K562 (cell line): ENCODE measurements at regions not wholly inside any gene's neighbourhood (a gene's known extent, or its start where the extent isn't known, plus 50 kb on each side); places are given as distances from the start of the nearest gene placed in this dataset.
"Not testable (repeated sequence)": the region's sequence is repeated elsewhere in the genome, so short reads cannot be mapped to it uniquely, and the experiment has no call there.

Experiments used
- ATAC-seq: fragments of 200-7000 bp; cut with Tn5 transposase; 3 replicates; pipeline ENCODE4 v1.9.1; 2020; ENCODE audit warnings: moderate library complexity
- BruUV-seq: library from RNA; stranded (reverse); fragments of 400-500 nt; replicated peaks from 2 replicates; lab custom pipeline; 2021; lab: Mats Ljungman, UMichigan
- CTCF ChIA-PET: fragments of 300-600 bp; formaldehyde crosslinking; extraction: SDS; loops from one replicate; lab custom pipeline; 2021; ENCODE audit warnings: low intra/inter-chr PET ratio; lab: Yijun Ruan, JAX
- POLR2A ChIA-PET: fragments of 300-600, 350-650 bp; sonication (Branson Sonifier 250); formaldehyde crosslinking; extraction: SDS; loops from one replicate; lab custom pipeline; 2021; ENCODE audit warnings: antibody characterized with exemption, inconsistent platforms; lab: Yijun Ruan, JAX
- DNase-seq, 4 experiments: peaks; one replicate each; pipeline versions ENCODE4 v3.0.0 to v3.0.0-alpha.2; 2011 to 2018; ENCODE audit warnings: low spot score in 3 of 4, mixed read lengths in 3 of 4; ENCODE audit errors: extremely low read depth in 1 of 4
- FAIRE-seq: peaks from 2 replicates; lab custom pipeline; 2011; peaks lifted over from hg19 to GRCh38; lab: Jason Lieb, UNC
- H2AFZ ChIP-seq: 2 replicates; pipeline ENCODE4 v1.6.0; 2011; ENCODE audit warnings: low read depth, low read length, control low read depth, inconsistent platforms
- H3K27ac ChIP-seq: fragments of 200-600 bp; 3 replicates; pipeline ENCODE4 v1.8.0; 2011; ENCODE audit warnings: low read depth, mild to moderate bottlenecking, control low read depth, inconsistent platforms, low read length, moderate library complexity, mixed read lengths; ENCODE audit errors: extremely low read depth
- H3K27me3 ChIP-seq, 2 experiments: fragments of 300-600 bp in 1 of 2; 2 replicates in 1 of 2; 3 replicates in 1 of 2; pipeline versions ENCODE4 v1.6.0 to v1.8.0; 2011; ENCODE audit warnings: inconsistent platforms in 2 of 2, low read length in 2 of 2, mild to moderate bottlenecking in 1 of 2, mixed read lengths in 1 of 2, moderate library complexity in 1 of 2; ENCODE audit not compliant: control insufficient read depth in 2 of 2, insufficient read depth in 2 of 2
- H3K36me3 ChIP-seq: fragments of 300-600 bp; 3 replicates; pipeline ENCODE4 v1.8.0; 2011; ENCODE audit warnings: mild to moderate bottlenecking, low read length, inconsistent platforms; ENCODE audit not compliant: control insufficient read depth, insufficient read depth
- H3K4me1 ChIP-seq, 2 experiments: fragments of 200-600 bp in 1 of 2; replicated peaks in 1 of 2; 2 replicates in 1 of 2; 3 replicates in 1 of 2; pipeline versions ENCODE4 v1.5.1 to v1.8.0; 2011; ENCODE audit warnings: inconsistent platforms in 2 of 2, low read length in 2 of 2, mild to moderate bottlenecking in 1 of 2, mixed read lengths in 1 of 2, moderate library complexity in 1 of 2; ENCODE audit not compliant: control insufficient read depth in 2 of 2, insufficient read depth in 2 of 2
- H3K4me2 ChIP-seq: 2 replicates; pipeline ENCODE4 v1.6.1; 2011; ENCODE audit warnings: low read length, control low read depth, inconsistent platforms, mixed read lengths; ENCODE audit not compliant: insufficient read depth
- H3K4me3 ChIP-seq: fragments of 200-600 bp; sonication (generic), shearing (Covaris generic); 2 replicates; pipeline ENCODE4 v1.5.1; 2016; ENCODE audit warnings: control low read depth, inconsistent platforms
- H3K79me2 ChIP-seq: fragments of 200-600 bp; 3 replicates; pipeline ENCODE4 v1.8.0; 2011; ENCODE audit warnings: low read length, inconsistent platforms; ENCODE audit not compliant: control insufficient read depth, insufficient read depth
- H3K9ac ChIP-seq, 2 experiments: 2 replicates each; pipeline versions ENCODE4 v1.6.0 to v1.6.1; 2011; ENCODE audit warnings: low read depth in 2 of 2, low read length in 2 of 2, control low read depth in 1 of 2, inconsistent platforms in 1 of 2, mild to moderate bottlenecking in 1 of 2, mixed read lengths in 1 of 2; ENCODE audit not compliant: insufficient read depth in 1 of 2
- H3K9me1 ChIP-seq: one replicate; pipeline ENCODE4 v1.6.0; 2011; ENCODE audit warnings: inconsistent platforms, mild to moderate bottlenecking, low read length, moderate library complexity; ENCODE audit not compliant: control insufficient read depth, insufficient read depth
- H3K9me3 ChIP-seq: replicated peaks from 2 replicates; pipeline ENCODE4 v1.5.1; 2011; ENCODE audit warnings: low read depth, low read length, inconsistent platforms; ENCODE audit not compliant: control insufficient read depth, insufficient read depth
- H4K20me1 ChIP-seq: replicated peaks from 2 replicates; pipeline ENCODE4 v1.6.1; 2011; ENCODE audit warnings: low read length, inconsistent platforms, mixed read lengths; ENCODE audit not compliant: control insufficient read depth, insufficient read depth
- CXXC5 ChIP-seq: fragments of 250-450 bp; sonication (Bioruptor Pico); IDR thresholded peaks from 2 replicates; pipeline ENCODE4 v1.8.0; 2022; ENCODE audit warnings: inconsistent platforms, mild to moderate bottlenecking, moderate library complexity
- GTF2F1 ChIP-seq: IDR thresholded peaks from 2 replicates; pipeline ENCODE4 v1.6.1; 2011; ENCODE audit warnings: low read depth, low read length, improper control_type of control experiment
- NONO ChIP-seq, 2 experiments: fragments of 200-400 bp in 1 of 2; fragments of 450-650 bp in 1 of 2; formaldehyde crosslinking in 1 of 2; IDR thresholded peaks; 2 replicates each; pipeline ENCODE4 v1.6.1; 2017; ENCODE audit warnings: low read depth in 2 of 2, mild to moderate bottlenecking in 2 of 2, moderate library complexity in 2 of 2, low read length in 1 of 2
- NRF1 ChIP-seq, 2 experiments: fragments of 450-650 bp; IDR thresholded peaks in 1 of 2; conservative IDR thresholded peaks in 1 of 2; 2 replicates each; pipeline ENCODE4 v1.6.1; 2014; ENCODE audit warnings: mild to moderate bottlenecking in 2 of 2
- SP2 ChIP-seq: IDR thresholded peaks from 2 replicates; pipeline ENCODE4 v1.6.1; 2011; ENCODE audit warnings: mild to moderate bottlenecking, low read depth, low read length, moderate library complexity; ENCODE audit not compliant: poor library complexity, severe bottlenecking; ENCODE audit errors: extremely low read depth
- TFAP4 ChIP-seq: sonication (generic); formaldehyde crosslinking; IDR thresholded peaks from 2 replicates; pipeline ENCODE4 v1.8.0; 2022; ENCODE audit warnings: missing genetic modification reagents, mild to moderate bottlenecking, moderate library complexity, borderline replicate concordance
- WHSC1 ChIP-seq: IDR thresholded peaks from one replicate; pipeline ENCODE4 v1.6.1; 2012; ENCODE audit warnings: low read length, control low read depth, inconsistent platforms
- ZBTB49 ChIP-seq: sonication (generic); formaldehyde crosslinking; IDR thresholded peaks from 2 replicates; pipeline ENCODE4 v1.8.0; 2022; ENCODE audit warnings: missing genetic modification reagents, mild to moderate bottlenecking, borderline replicate concordance
- ZC3H11A ChIP-seq: IDR thresholded peaks from 2 replicates; pipeline ENCODE4 v1.6.1; 2012; ENCODE audit warnings: low read depth, low read length, improper control_type of control experiment
- ZNF589 ChIP-seq: fragments of 200-800 bp; sonication (Bioruptor generic); IDR thresholded peaks from 2 replicates; pipeline ENCODE4 v1.6.1; 2016; ENCODE audit warnings: low read depth, missing genetic modification characterization, missing compliant biosample characterization
- ZNF830 ChIP-seq: fragments of 250-450 bp; sonication (Bioruptor Pico); IDR thresholded peaks from 2 replicates; pipeline ENCODE4 v1.5.0; 2021; ENCODE audit warnings: mild to moderate bottlenecking
- WGBS: fragments of 100-300 bp; shearing (Covaris generic); methylation state at CpG from one replicate; pipeline ENCODE4 v1.1.6; 2016; ENCODE audit warnings: low coverage, mixed read lengths; ENCODE audit not compliant: insufficient coverage; ENCODE audit errors: missing lambda C conversion rate; 5-methylcytosine and 5-hydroxymethylcytosine counted together
- in situ Hi-C: fragments of 300-500 bp; cut with MboI; formaldehyde crosslinking; loops from 4 replicates; pipeline ENCODE4 v1.15.0; 2018; ENCODE audit warnings: inconsistent platforms, mixed read lengths
- intact Hi-C: fragments of 100-400 bp; cut with micrococcal nuclease; formaldehyde crosslinking; loops from 2 replicates; pipeline ENCODE4 v1.14.2; 2022

GRCh38 chr10:56155091-56155513 lies 206.0 kb downstream of the ZWINT start:
- TF ChIP-seq TFAP4 (CRISPR knock-in tag) (peak; percentile 72; the same call in 1 of the 2 replicates), CXXC5 (0 out of 2 replicates have a peak, but pooled peaks have one; percentile 13), NRF1 (conservative IDR thresholded peaks at IDR 0.05 in 1 of 2, IDR thresholded peaks at IDR 0.05 in 1 of 2) (peak; percentile 53 to 61; a peak in 3 of 4 replicates)
- TF ChIP-seq, all 486 proteins: peak for 3; not testable (repeated sequence) for 483
- intact Hi-C loops, BruUV-seq, H3K27me3 ChIP-seq, H3K4me2 ChIP-seq, FAIRE-seq, H3K27ac ChIP-seq, H4K20me1 ChIP-seq, H3K4me1 ChIP-seq, H3K36me3 ChIP-seq, H2AFZ ChIP-seq, H3K9me1 ChIP-seq, H3K9me3 ChIP-seq, CTCF ChIA-PET, H3K9ac ChIP-seq, H3K79me2 ChIP-seq, in situ Hi-C loops, ATAC-seq: not testable (repeated sequence)
- WGBS = 2% methylated on average over 30 of the region's 41 CpGs
- peak in 1 of 4 experiments; percentile 32 for DNase-seq
- POLR2A ChIA-PET = interaction anchor here (0.6 kb wide), 1 partner anchor 1314 kb away, joined by 4 read pairs; no protein-coding TSS in a partner anchor
- H3K4me3 ChIP-seq = peak overlapping the region; percentile 11; the same call in 1 of the 2 replicates

- H3K9me1 ChIP-seq = no peaks in the 10 kb centered on the region
- H3K27ac ChIP-seq = no peak overlapping the region
- no peaks in the 10 kb centered on the region for H3K9me3 ChIP-seq
- H3K9ac ChIP-seq = no peak overlapping the region
- BruUV-seq = no TSS peak
- no peak overlapping the region for H2AFZ ChIP-seq
- FAIRE-seq (no peak), DNase-seq (no peak), ATAC-seq (no peak)
- no peaks in the 10 kb centered on the region for H3K4me1 ChIP-seq
- H3K4me2 ChIP-seq = no peak overlapping the region
- no peak overlapping the region for H3K4me3 ChIP-seq
- no peaks in the 10 kb centered on the region for H3K79me2 ChIP-seq
- no peaks in the 10 kb centered on the region for H3K27me3 ChIP-seq
- H3K36me3 ChIP-seq = no peaks in the 10 kb centered on the region
- in situ Hi-C loops (no loop called here), intact Hi-C loops (no loop called here)
- WGBS = 0% methylated on average over 2 of the region's 2 CpGs
- no peaks in the 10 kb centered on the region for H4K20me1 ChIP-seq
- ChIA-PET CTCF (no interaction called here), POLR2A (no interaction called here)
- TF ChIP-seq SP2 = no peak
- no peak for TF ChIP-seq ZBTB49 (CRISPR knock-in tag)
- TF ChIP-seq ZNF589 (CRISPR knock-in tag) = no peak
- no peak for TF ChIP-seq ZC3H11A
- no peak for TF ChIP-seq WHSC1
- no peak for TF ChIP-seq GTF2F1
- TF ChIP-seq NONO (IDR thresholded peaks at IDR 0.05; ENCODE audit: low read depth in 2 of 2, low read length in 1 of 2) = no peak
- no peak for TF ChIP-seq ZNF830 (CRISPR knock-in tag)
These were observed 214.3 kb downstream of the ZWINT start for GRCh38 chr10:56146806-56147205.
